Uterus (tissue), 3 donors: ENCODE measurements at regions not wholly inside any gene's neighbourhood (a gene's known extent, or its start where the extent isn't known, plus 50 kb on each side); places are given as distances from the start of the nearest gene placed in this dataset.
"Not testable (repeated sequence)": the region's sequence is repeated elsewhere in the genome, so short reads cannot be mapped to it uniquely, and the experiment has no call there.

Experiments used
- DNase-seq, 2 donors: peaks; one replicate each; pipeline ENCODE4 v3.0.0-alpha.2; 2019 to 2020
- H3K27ac ChIP-seq, 2 donors: fragments of 200-600 bp; sonication (generic); 1 replicate in 1 of 2; 2 replicates in 1 of 2; pipeline ENCODE4 v1.5.1; 2016 to 2018
- H3K27me3 ChIP-seq, 2 donors: fragments of 200-600 bp; sonication (generic); one replicate each; pipeline ENCODE4 v1.5.1; 2018 to 2019; ENCODE audit warnings: control low read depth in 1 of 2
- H3K36me3 ChIP-seq, 2 donors: fragments of 200-600 bp; sonication (generic); one replicate each; pipeline ENCODE4 v1.5.1; 2019; ENCODE audit warnings: control low read depth in 1 of 2
- H3K4me1 ChIP-seq, 2 donors: fragments of 200-600 bp; sonication (generic); one replicate each; pipeline ENCODE4 v1.5.1; 2018 to 2019; ENCODE audit warnings: control low read depth in 1 of 2
- H3K4me3 ChIP-seq, 2 donors: fragments of 200-600 bp; sonication (generic); 1 replicate in 1 of 2; 2 replicates in 1 of 2; pipeline ENCODE4 v1.5.1; 2018 to 2019; ENCODE audit warnings: mild to moderate bottlenecking in 1 of 2
- H3K9me3 ChIP-seq, 2 donors: fragments of 200-600 bp; sonication (generic); one replicate each; pipeline ENCODE4 v1.5.1; 2019; ENCODE audit warnings: control low read depth in 1 of 2
- POLR2A ChIP-seq, 2 donors: fragments of 450-650 bp; IDR thresholded peaks; one replicate each; pipeline ENCODE4 v1.6.1; 2016; ENCODE audit warnings: antibody characterized with exemption in 2 of 2, mild to moderate bottlenecking in 1 of 2, moderate library complexity in 1 of 2
- intact Hi-C: fragments of 100-400 bp; cut with DNase I; formaldehyde crosslinking; loops from one replicate; pipeline ENCODE4 v1.15.1; 2023; ENCODE audit warnings: low total_unique reads
- TF ChIP-seq, protein P1 (sequence below), 4 experiments: fragments of 200-600 bp in 2 of 4; fragments of 450-650 bp in 2 of 4; sonication (generic) in 2 of 4; IDR thresholded peaks; one replicate each; pipeline ENCODE4 v1.5.1; 2016 to 2019; ENCODE audit warnings: antibody characterized with exemption in 4 of 4, mild to moderate bottlenecking in 2 of 4, moderate library complexity in 1 of 4
- donor health status: DM: yes; HTN: yes; CAD: no.

DNA sequence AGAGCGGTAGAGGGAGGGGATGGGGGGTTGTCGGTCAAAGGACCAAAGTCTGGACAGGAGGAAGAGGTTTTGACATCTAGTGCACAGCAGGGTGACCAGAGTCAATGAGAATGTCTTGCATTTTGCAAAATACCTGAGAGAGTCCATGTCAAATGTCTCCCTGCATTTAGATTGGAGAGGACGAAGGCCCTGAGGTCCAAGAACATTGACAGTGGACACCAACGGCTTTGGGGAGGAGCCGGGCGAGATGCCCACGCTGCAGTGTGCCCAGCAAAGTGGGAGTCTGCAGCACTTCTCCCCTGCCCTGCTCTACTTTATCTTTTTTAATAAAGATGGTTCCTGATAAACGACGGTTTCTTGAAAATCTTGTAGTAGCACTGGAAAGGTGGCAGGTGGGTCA is 67.4 kb upstream of the TAMM41 start:
- H3K27ac ChIP-seq = no peak overlapping the region
- intact Hi-C loops = no loop called here
- DNase-seq = no peak
- no peaks in the 10 kb centered on the region for H3K9me3 ChIP-seq
- TF ChIP-seq, protein P1, sequence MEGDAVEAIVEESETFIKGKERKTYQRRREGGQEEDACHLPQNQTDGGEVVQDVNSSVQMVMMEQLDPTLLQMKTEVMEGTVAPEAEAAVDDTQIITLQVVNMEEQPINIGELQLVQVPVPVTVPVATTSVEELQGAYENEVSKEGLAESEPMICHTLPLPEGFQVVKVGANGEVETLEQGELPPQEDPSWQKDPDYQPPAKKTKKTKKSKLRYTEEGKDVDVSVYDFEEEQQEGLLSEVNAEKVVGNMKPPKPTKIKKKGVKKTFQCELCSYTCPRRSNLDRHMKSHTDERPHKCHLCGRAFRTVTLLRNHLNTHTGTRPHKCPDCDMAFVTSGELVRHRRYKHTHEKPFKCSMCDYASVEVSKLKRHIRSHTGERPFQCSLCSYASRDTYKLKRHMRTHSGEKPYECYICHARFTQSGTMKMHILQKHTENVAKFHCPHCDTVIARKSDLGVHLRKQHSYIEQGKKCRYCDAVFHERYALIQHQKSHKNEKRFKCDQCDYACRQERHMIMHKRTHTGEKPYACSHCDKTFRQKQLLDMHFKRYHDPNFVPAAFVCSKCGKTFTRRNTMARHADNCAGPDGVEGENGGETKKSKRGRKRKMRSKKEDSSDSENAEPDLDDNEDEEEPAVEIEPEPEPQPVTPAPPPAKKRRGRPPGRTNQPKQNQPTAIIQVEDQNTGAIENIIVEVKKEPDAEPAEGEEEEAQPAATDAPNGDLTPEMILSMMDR (IDR thresholded peaks at IDR 0.05) = no peak
- TF ChIP-seq POLR2A (IDR thresholded peaks at IDR 0.05) = no peak
- H3K27me3 ChIP-seq = no peaks in the 10 kb centered on the region
- no peak overlapping the region for H3K4me3 ChIP-seq
- H3K36me3 ChIP-seq = no peaks in the 10 kb centered on the region
- no peaks in the 10 kb centered on the region for H3K4me1 ChIP-seq

DNA sequence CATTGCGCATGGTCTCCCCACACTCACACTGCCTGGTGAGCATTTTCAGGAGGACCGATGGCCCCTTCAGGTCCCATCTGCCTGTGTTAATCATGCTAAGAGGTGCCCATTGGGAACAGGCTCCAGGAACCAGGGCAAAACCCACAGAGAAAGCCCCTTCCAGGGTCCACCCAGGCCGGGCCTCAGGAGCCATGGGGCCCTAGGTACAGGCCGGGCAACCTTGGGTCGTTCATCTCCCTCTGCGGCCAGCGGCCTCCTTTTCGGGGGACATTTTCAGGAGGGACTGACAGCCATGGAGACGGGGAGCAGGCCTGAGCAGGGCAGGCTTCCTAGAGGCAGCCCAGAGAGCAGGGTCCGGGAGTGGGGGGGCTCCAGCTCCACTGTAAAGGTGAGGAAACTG is 68.0 kb upstream of the TAMM41 start:
- Histone ChIP-seq H3K27ac (no peak overlapping the region), H3K4me3 (no peak overlapping the region), H3K4me1 (no peaks in the 10 kb centered on the region), H3K36me3 (no peaks in the 10 kb centered on the region), H3K27me3 (no peaks in the 10 kb centered on the region), H3K9me3 (no peaks in the 10 kb centered on the region)
- intact Hi-C loops = no loop called here
- TF ChIP-seq, protein P1 (IDR thresholded peaks at IDR 0.05) = no peak
- TF ChIP-seq POLR2A (IDR thresholded peaks at IDR 0.05) = no peak
- DNase-seq = no peak

DNA sequence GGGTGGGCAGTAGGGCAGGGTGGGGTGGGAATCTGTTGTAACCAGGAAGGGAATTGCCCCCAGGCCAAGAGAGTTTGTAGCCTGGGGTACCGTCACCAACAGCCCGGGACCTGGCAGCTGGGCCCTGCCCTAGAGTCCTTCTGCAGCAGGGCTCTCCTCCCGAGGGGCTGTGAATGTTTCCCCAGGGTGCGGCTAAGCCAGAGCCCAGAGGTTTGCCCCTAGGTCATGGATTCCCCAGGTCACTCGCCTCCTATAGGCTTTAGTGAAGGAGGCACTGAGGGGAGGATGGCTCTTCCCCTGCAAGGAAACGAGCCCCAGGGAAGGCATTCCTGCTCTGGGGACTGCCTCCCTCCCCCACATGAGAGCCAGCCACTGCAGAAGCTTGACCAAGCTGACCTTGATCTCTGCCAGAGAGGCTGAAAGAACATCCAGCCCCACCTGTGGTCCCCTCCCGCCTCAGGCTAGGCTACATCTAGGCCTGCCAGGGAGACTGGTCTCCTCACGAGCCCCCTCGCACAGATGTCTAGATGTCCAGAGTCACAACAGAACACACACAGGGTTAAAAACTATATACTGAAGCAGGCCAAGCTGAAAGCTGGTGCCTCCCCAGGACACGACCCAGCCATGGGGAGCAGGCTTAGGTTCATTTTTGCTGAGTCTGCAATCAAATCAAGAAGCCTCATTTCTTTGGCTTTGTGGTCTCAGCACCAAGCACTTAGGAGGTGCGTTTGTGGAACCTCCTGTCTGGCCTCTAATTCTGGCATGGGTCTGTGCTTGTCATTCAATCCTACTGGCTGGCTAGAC is 69.1 kb upstream of the TAMM41 start:
- TF ChIP-seq, protein P1 (IDR thresholded peaks at IDR 0.05) = no peak
- no peak for TF ChIP-seq POLR2A (IDR thresholded peaks at IDR 0.05)
- H3K4me1 ChIP-seq = no peaks in the 10 kb centered on the region
- H3K9me3 ChIP-seq = no peaks in the 10 kb centered on the region
- no peak for DNase-seq
- no peak overlapping the region for H3K4me3 ChIP-seq
- no peaks in the 10 kb centered on the region for H3K27me3 ChIP-seq
- H3K27ac ChIP-seq = no peak overlapping the region
- intact Hi-C loops = no loop called here
- H3K36me3 ChIP-seq = no peaks in the 10 kb centered on the region

GRCh38 chr3:11916425-11916762 is 69.7 kb upstream of the TAMM41 start:
- DNase-seq, H3K36me3 ChIP-seq, H3K4me3 ChIP-seq, H3K4me1 ChIP-seq, intact Hi-C loops, H3K27ac ChIP-seq, H3K9me3 ChIP-seq, H3K27me3 ChIP-seq: not testable (repeated sequence)

DNA sequence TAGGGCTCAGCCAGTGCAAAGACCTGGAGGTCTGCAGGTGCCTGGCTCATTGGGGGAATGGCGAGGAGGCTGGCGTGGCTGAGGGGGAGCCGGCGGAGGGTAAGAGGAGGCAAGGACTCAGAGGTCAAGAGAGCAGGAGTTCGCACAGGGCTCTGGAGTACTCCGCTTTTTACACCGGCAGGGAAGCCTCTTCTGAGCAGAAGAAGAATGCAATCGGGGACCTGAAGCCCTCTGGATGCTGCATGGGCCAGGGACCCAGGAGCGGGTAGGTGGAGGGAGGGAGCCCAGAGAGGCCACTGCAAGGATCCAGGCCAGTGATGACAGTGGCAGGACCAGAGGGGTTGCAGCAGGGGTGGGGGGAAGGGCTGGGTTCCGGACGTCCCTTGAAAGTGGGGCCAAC is 70.4 kb upstream of the TAMM41 start:
- intact Hi-C loops = no loop called here
- H3K9me3 ChIP-seq = no peaks in the 10 kb centered on the region

More for the DNA sequence above, 70.4 kb upstream of the TAMM41 start:
- no peak for TF ChIP-seq POLR2A (IDR thresholded peaks at IDR 0.05)
- TF ChIP-seq, protein P1 (IDR thresholded peaks at IDR 0.05) = no peak
- Histone ChIP-seq H3K27me3 (no peaks in the 10 kb centered on the region), H3K27ac (no peak overlapping the region), H3K4me1 (no peaks in the 10 kb centered on the region), H3K4me3 (no peak overlapping the region), H3K36me3 (no peaks in the 10 kb centered on the region)
- no peak for DNase-seq
